Neural cell (in vitro differentiated cells): ENCODE measurements at regions not wholly inside any gene's neighbourhood (a gene's known extent, or its start where the extent isn't known, plus 50 kb on each side); places are given as distances from the start of the nearest gene placed in this dataset.
"Not testable (repeated sequence)": the region's sequence is repeated elsewhere in the genome, so short reads cannot be mapped to it uniquely, and the experiment has no call there.

Experiments
- H2AFZ ChIP-seq: fragments of 200-600, 300-800 bp; sonication (generic), shearing (Covaris generic); 2 replicates; pipeline ENCODE4 v1.6.0; 2014; ENCODE audit warnings: low read depth, mild to moderate bottlenecking, antibody characterized with exemption, low read length, moderate library complexity
- H3F3A ChIP-seq: fragments of 200-600 bp; shearing (Covaris generic); 2 replicates; pipeline ENCODE4 v1.6.1; 2016; ENCODE audit warnings: mild to moderate bottlenecking, moderate library complexity, mixed read lengths, antibody characterized with exemption, low read length; ENCODE audit not compliant: insufficient read depth, poor library complexity, severe bottlenecking
- H3K27ac ChIP-seq: fragments of 200-600, 300-800 bp; sonication (generic), shearing (Covaris generic); 2 replicates; pipeline ENCODE4 v1.5.1; 2014; ENCODE audit warnings: mild to moderate bottlenecking, low read length, moderate library complexity
- H3K27me3 ChIP-seq: fragments of 300-800, 200-600 bp; sonication (generic), shearing (Covaris generic); 2 replicates; pipeline ENCODE4 v1.6.0; 2014; ENCODE audit warnings: mild to moderate bottlenecking, low read depth, low read length, moderate library complexity; ENCODE audit not compliant: insufficient read depth
- H3K36me3 ChIP-seq: fragments of 300-800, 200-600 bp; sonication (generic), shearing (Covaris generic); 2 replicates; pipeline ENCODE4 v1.5.1; 2014; ENCODE audit warnings: mild to moderate bottlenecking, antibody characterized with exemption, low read length, moderate library complexity; ENCODE audit not compliant: insufficient read depth
- H3K4me2 ChIP-seq: fragments of 300-800, 200-600 bp; sonication (generic), shearing (Covaris generic); 2 replicates; pipeline ENCODE4 v1.6.0; 2014; ENCODE audit warnings: mild to moderate bottlenecking, low read length
- H3K4me3 ChIP-seq: fragments of 300-800, 200-600 bp; sonication (generic), shearing (Covaris generic); 2 replicates; pipeline ENCODE4 v1.5.1; 2014; ENCODE audit warnings: mild to moderate bottlenecking, low read length, moderate library complexity
- H3K79me2 ChIP-seq: fragments of 200-600 bp; shearing (Covaris generic); replicated peaks from 2 replicates; pipeline ENCODE4 v1.6.0; 2014; ENCODE audit warnings: mild to moderate bottlenecking, low read length, moderate library complexity; ENCODE audit not compliant: insufficient read depth
- H3K9ac ChIP-seq: fragments of 300-800, 200-600 bp; sonication (generic), shearing (Covaris generic); 2 replicates; pipeline ENCODE4 v1.6.1; 2016; ENCODE audit warnings: mild to moderate bottlenecking, low read length, mixed read lengths
- H3K9me2 ChIP-seq: fragments of 200-600 bp; shearing (Covaris generic); 2 replicates; pipeline ENCODE4 v1.6.1; 2016; ENCODE audit warnings: mild to moderate bottlenecking, low read length, mixed read lengths; ENCODE audit not compliant: insufficient read depth
- H3K9me3 ChIP-seq: fragments of 200-600, 300-800 bp; sonication (generic), shearing (Covaris generic); 2 replicates; pipeline ENCODE4 v1.6.1; 2016; ENCODE audit warnings: mild to moderate bottlenecking, mixed run types, low read length, moderate library complexity, mixed read lengths
- H4K20me1 ChIP-seq: fragments of 200-600 bp; shearing (Covaris generic); 2 replicates; pipeline ENCODE4 v1.6.1; 2016; ENCODE audit warnings: mild to moderate bottlenecking, mixed run types; ENCODE audit not compliant: insufficient read depth

- H3K4me2 ChIP-seq, H3K4me3 ChIP-seq, H3K27ac ChIP-seq, H3K9ac ChIP-seq, H3K36me3 ChIP-seq, H3K9me2 ChIP-seq, H3F3A ChIP-seq, H3K79me2 ChIP-seq, H4K20me1 ChIP-seq, H2AFZ ChIP-seq, H3K27me3 ChIP-seq, H3K9me3 ChIP-seq: not testable (repeated sequence)
Observed at GRCh38 chr2:87515226-87515625, 232.7 kb upstream of the PLGLB2 start.

- H3K79me2 ChIP-seq, H4K20me1 ChIP-seq, H3F3A ChIP-seq, H2AFZ ChIP-seq, H3K4me2 ChIP-seq, H3K27ac ChIP-seq, H3K9ac ChIP-seq, H3K9me2 ChIP-seq, H3K36me3 ChIP-seq, H3K27me3 ChIP-seq, H3K9me3 ChIP-seq, H3K4me3 ChIP-seq: not testable (repeated sequence)
Observed at GRCh38 chr2:87515875-87516274, 232.0 kb upstream of the PLGLB2 start.

- H3K9ac ChIP-seq, H3K9me2 ChIP-seq, H3K4me2 ChIP-seq, H3K4me3 ChIP-seq, H3K9me3 ChIP-seq, H3K79me2 ChIP-seq, H3K27ac ChIP-seq, H4K20me1 ChIP-seq, H3F3A ChIP-seq, H2AFZ ChIP-seq, H3K27me3 ChIP-seq, H3K36me3 ChIP-seq: not testable (repeated sequence)
Observed at GRCh38 chr2:87516369-87516967, 231.4 kb upstream of the PLGLB2 start.

- H4K20me1 ChIP-seq, H3K79me2 ChIP-seq, H3K36me3 ChIP-seq, H3K4me3 ChIP-seq, H3K4me2 ChIP-seq, H2AFZ ChIP-seq, H3K9me3 ChIP-seq, H3K9me2 ChIP-seq, H3K9ac ChIP-seq, H3F3A ChIP-seq, H3K27ac ChIP-seq, H3K27me3 ChIP-seq: not testable (repeated sequence)
Observed at GRCh38 chr2:87517438-87517837, 230.4 kb upstream of the PLGLB2 start.

- H3K36me3 ChIP-seq, H3K27me3 ChIP-seq, H3K9me3 ChIP-seq, H3F3A ChIP-seq, H4K20me1 ChIP-seq, H3K4me3 ChIP-seq, H3K9me2 ChIP-seq, H3K27ac ChIP-seq, H2AFZ ChIP-seq, H3K9ac ChIP-seq, H3K4me2 ChIP-seq, H3K79me2 ChIP-seq: not testable (repeated sequence)
Observed at GRCh38 chr2:87518066-87518465, 229.8 kb upstream of the PLGLB2 start.

GRCh38 chr2:87518547-87518946 is 229.3 kb upstream of the PLGLB2 start:
- H3K27ac ChIP-seq, H3F3A ChIP-seq, H3K9me2 ChIP-seq, H3K79me2 ChIP-seq, H4K20me1 ChIP-seq, H3K4me3 ChIP-seq, H3K4me2 ChIP-seq, H3K27me3 ChIP-seq, H3K9me3 ChIP-seq, H3K9ac ChIP-seq, H2AFZ ChIP-seq, H3K36me3 ChIP-seq: not testable (repeated sequence)

- not testable (repeated sequence) for H3K36me3 ChIP-seq, H3K9me3 ChIP-seq, H3F3A ChIP-seq, H4K20me1 ChIP-seq, H3K27me3 ChIP-seq, H3K9ac ChIP-seq, H3K4me3 ChIP-seq, H3K9me2 ChIP-seq, H2AFZ ChIP-seq, H3K27ac ChIP-seq, H3K4me2 ChIP-seq, H3K79me2 ChIP-seq
Observed at GRCh38 chr2:87519158-87520011, 228.5 kb upstream of the PLGLB2 start.

- not testable (repeated sequence) for H3F3A ChIP-seq, H2AFZ ChIP-seq
Observed at GRCh38 chr2:87521057-87521456, 226.8 kb upstream of the PLGLB2 start.

More at GRCh38 chr2:87521057-87521456, 226.8 kb upstream of the PLGLB2 start:
- not testable (repeated sequence) for H3K27me3 ChIP-seq, H4K20me1 ChIP-seq, H3K27ac ChIP-seq, H3K36me3 ChIP-seq, H3K4me2 ChIP-seq, H3K79me2 ChIP-seq, H3K9me2 ChIP-seq, H3K9me3 ChIP-seq, H3K4me3 ChIP-seq, H3K9ac ChIP-seq
